ENCODE measurements at regions not wholly inside any gene's neighbourhood (a gene's known extent, or its start where the extent isn't known, plus 50 kb on each side); places are given as distances from the start of the nearest gene placed in this dataset.

- no peaks in the 10 kb centered on the region for H3K9me3 ChIP-seq (ENCODE audit: low read depth)
- WGBS (ENCODE audit: low lambda C conversion rate, missing lambda C conversion rate) = 53% methylated on average over 8 of the region's 8 CpGs
- no peak overlapping the region for H2AFZ ChIP-seq
- no peaks in the 10 kb centered on the region for H3K79me2 ChIP-seq
- H3K9me2 ChIP-seq (replicated peaks; ENCODE audit: insufficient read depth) = no peaks in the 10 kb centered on the region
- no peaks in the 10 kb centered on the region for H4K20me1 ChIP-seq (ENCODE audit: insufficient read depth, poor library complexity, severe bottlenecking)
- peaks cover 3% of the 10 kb centered on the region for H3K4me1 ChIP-seq (ENCODE audit: insufficient read depth)
- no peak for DNase-seq (ENCODE audit: low spot score)
- H3K4me3 ChIP-seq = no peak overlapping the region
- no peaks in the 10 kb centered on the region for H3K36me3 ChIP-seq (replicated peaks; ENCODE audit: insufficient read depth, low read depth)
- H3K4me2 ChIP-seq = no peak overlapping the region
- no peak for TF ChIP-seq CTCF (IDR thresholded peaks at IDR 0.05; ENCODE audit: poor library complexity)
- no peak for TF ChIP-seq EZH2phosphoT487 (IDR thresholded peaks at IDR 0.05; ENCODE audit: low read depth, severe bottlenecking, unreplicated experiment)
- TF ChIP-seq EZH2 (IDR thresholded peaks at IDR 0.05; ENCODE audit: borderline replicate concordance) = no peak
- peaks cover 9% of the 10 kb centered on the region for H3K27me3 ChIP-seq
- no peak overlapping the region for H3K27ac ChIP-seq
Measured at GRCh38 chr11:119964136-119965025, 173.5 kb downstream of the TRIM29 start.

DNA sequence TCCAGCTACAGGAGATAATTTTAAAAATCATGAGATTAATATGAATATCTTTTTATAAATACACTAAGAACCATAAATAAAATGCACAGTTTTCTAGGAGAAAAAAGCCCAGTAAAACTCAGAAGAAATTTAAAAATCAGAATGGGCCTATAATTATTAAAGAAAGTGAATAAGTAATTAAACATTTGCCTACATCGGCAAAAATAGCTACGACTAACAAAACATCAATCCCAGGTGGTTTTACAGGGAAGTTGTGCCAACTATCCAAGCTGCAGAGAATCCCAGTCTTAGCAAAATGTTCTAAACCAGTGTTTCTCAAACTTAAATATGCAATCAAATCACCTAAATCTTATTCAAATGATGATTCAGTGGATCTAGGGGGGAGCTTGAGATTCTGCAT, 180.0 kb downstream of the TRIM29 start:
- H3K36me3 ChIP-seq (replicated peaks; ENCODE audit: insufficient read depth, low read depth) = no peaks in the 10 kb centered on the region
- no peaks in the 10 kb centered on the region for H3K27me3 ChIP-seq
- no peaks in the 10 kb centered on the region for H3K79me2 ChIP-seq
- H2AFZ ChIP-seq = no peak overlapping the region
- 90% methylated on average over 2 of the region's 2 CpGs for WGBS (ENCODE audit: low lambda C conversion rate, missing lambda C conversion rate)
- no peak overlapping the region for H3K27ac ChIP-seq
- no peak overlapping the region for H3K4me3 ChIP-seq
- no peak for TF ChIP-seq EZH2phosphoT487 (IDR thresholded peaks at IDR 0.05; ENCODE audit: low read depth, severe bottlenecking, unreplicated experiment)
- TF ChIP-seq CTCF (IDR thresholded peaks at IDR 0.05; ENCODE audit: poor library complexity) = no peak
- no peak for TF ChIP-seq EZH2 (IDR thresholded peaks at IDR 0.05; ENCODE audit: borderline replicate concordance)
- H3K9me2 ChIP-seq (replicated peaks; ENCODE audit: insufficient read depth) = no peaks in the 10 kb centered on the region
- H3K9me3 ChIP-seq (ENCODE audit: low read depth) = no peaks in the 10 kb centered on the region
- H3K4me1 ChIP-seq (ENCODE audit: insufficient read depth) = no peaks in the 10 kb centered on the region
- no peak for DNase-seq (ENCODE audit: low spot score)
- no peak overlapping the region for H3K4me2 ChIP-seq
- H4K20me1 ChIP-seq (ENCODE audit: insufficient read depth, poor library complexity, severe bottlenecking) = no peaks in the 10 kb centered on the region

DNA sequence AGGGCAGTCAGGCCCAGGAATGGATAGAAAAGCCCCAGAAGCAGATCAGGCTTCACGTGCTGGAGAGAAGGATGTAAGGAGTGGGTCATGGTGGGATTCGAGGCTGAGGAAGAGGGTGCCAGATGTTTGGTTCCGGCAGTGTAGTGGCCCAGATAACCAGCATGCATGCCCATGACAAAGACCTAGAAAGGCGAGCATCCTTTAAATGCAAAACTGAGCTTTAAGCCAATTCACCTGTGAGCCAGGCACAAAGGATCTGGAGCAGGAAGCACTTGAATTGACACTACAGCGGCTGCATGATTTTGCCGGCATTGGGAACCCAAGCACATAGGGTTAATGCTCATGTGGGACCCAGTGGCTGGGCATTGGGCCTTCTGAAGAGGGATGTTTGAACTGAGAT, 185.5 kb downstream of the TRIM29 start:
- DNase-seq (ENCODE audit: low spot score) = no peak
- WGBS (ENCODE audit: low lambda C conversion rate, missing lambda C conversion rate) = 86% methylated on average over 6 of the region's 6 CpGs
- Histone ChIP-seq H3K79me2 (no peaks in the 10 kb centered on the region), H3K27ac (no peak overlapping the region), H3K36me3 (replicated peaks; ENCODE audit: insufficient read depth, low read depth) (no peaks in the 10 kb centered on the region), H3K4me3 (no peak overlapping the region), H4K20me1 (ENCODE audit: insufficient read depth, poor library complexity, severe bottlenecking) (no peaks in the 10 kb centered on the region), H3K4me2 (no peak overlapping the region), H3K27me3 (no peaks in the 10 kb centered on the region), H2AFZ (no peak overlapping the region), H3K9me3 (ENCODE audit: low read depth) (no peaks in the 10 kb centered on the region), H3K9me2 (replicated peaks; ENCODE audit: insufficient read depth) (no peaks in the 10 kb centered on the region), H3K4me1 (ENCODE audit: insufficient read depth) (no peaks in the 10 kb centered on the region)
- no peak for TF ChIP-seq CTCF (IDR thresholded peaks at IDR 0.05; ENCODE audit: poor library complexity)
- TF ChIP-seq EZH2phosphoT487 (IDR thresholded peaks at IDR 0.05; ENCODE audit: low read depth, severe bottlenecking, unreplicated experiment) = no peak
- no peak for TF ChIP-seq EZH2 (IDR thresholded peaks at IDR 0.05; ENCODE audit: borderline replicate concordance)

All from hepatocyte (in vitro differentiated cells).